ENCODE measurements at regions not wholly inside any gene's neighbourhood (a gene's known extent, or its start where the extent isn't known, plus 50 kb on each side); places are given as distances from the start of the nearest gene placed in this dataset.

- DNase-seq (ENCODE audit: low read depth in 1 of 2, low spot score in 2 of 2) (no peak), FAIRE-seq (no peak)
- Histone ChIP-seq H2BK20ac (ENCODE audit: low read length) (no peak overlapping the region), H3K23me2 (ENCODE audit: low read depth, low read length) (no peaks in the 10 kb centered on the region; the same call in 1 of the 2 replicates), H3K18ac (ENCODE audit: extremely low read depth, low read length) (no peak overlapping the region), H3K23ac (ENCODE audit: insufficient read length) (no peak overlapping the region), H3K4me3 (ENCODE audit: extremely low read depth in 1 of 4, insufficient read depth in 2 of 4, low read depth in 3 of 4, low read length in 4 of 4) (no peak overlapping the region), H2BK5ac (ENCODE audit: low read depth, low read length) (no peak overlapping the region), H4K5ac (ENCODE audit: insufficient read length, low read depth, low read length) (no peak overlapping the region), H3K4me1 (replicated peaks in 1 of 4; ENCODE audit: control insufficient read depth in 3 of 4, insufficient read depth in 4 of 4, low read length in 3 of 4) (peaks cover 4 to 9% (median 7%) of the 10 kb centered on the region in 4 experiments), H3K4ac (replicated peaks; ENCODE audit: insufficient read length, low read depth, low read length) (no peak overlapping the region), H3K9ac (replicated peaks in 1 of 4; ENCODE audit: extremely low read depth in 1 of 4, low read depth in 3 of 4, low read length in 3 of 4) (no peak overlapping the region), H3K36me3 (ENCODE audit: control insufficient read depth in 2 of 4, insufficient read depth in 4 of 4, low read length in 3 of 4) (no peaks in the 10 kb centered on the region), H4K8ac (ENCODE audit: extremely low read depth, insufficient read depth, low read length) (no peak overlapping the region), H2AFZ (ENCODE audit: low read length) (no peak overlapping the region), H3K14ac (ENCODE audit: insufficient read length) (no peak overlapping the region), H2BK15ac (ENCODE audit: low read length) (no peak overlapping the region), H3K27ac (ENCODE audit: low read depth, low read length) (no peak overlapping the region), H3K79me1 (ENCODE audit: low read depth, low read length) (no peaks in the 10 kb centered on the region), H4K20me1 (replicated peaks in 1 of 2; ENCODE audit: control insufficient read depth in 1 of 2, insufficient read depth in 2 of 2, low read length in 2 of 2) (no peaks in the 10 kb centered on the region), H2BK120ac (replicated peaks; ENCODE audit: low read depth, low read length) (no peak overlapping the region), H3K27me3 (replicated peaks in 1 of 4; ENCODE audit: control insufficient read depth in 3 of 4, extremely low read depth in 1 of 4, insufficient read depth in 3 of 4, low read length in 3 of 4) (no peaks in the 10 kb centered on the region), H4K91ac (replicated peaks; ENCODE audit: insufficient read length, low read length) (no peak overlapping the region), H3K9me3 (ENCODE audit: insufficient read depth in 2 of 2, low read depth in 1 of 2, low read length in 1 of 2) (no peaks in the 10 kb centered on the region), H3K56ac (replicated peaks; ENCODE audit: insufficient read length, low read depth, low read length) (no peak overlapping the region), H3K79me2 (ENCODE audit: control insufficient read depth in 1 of 2, insufficient read depth in 2 of 2, low read length in 2 of 2) (no peaks in the 10 kb centered on the region), H2BK12ac (ENCODE audit: low read depth, low read length) (0 out of 2 replicates have a peak overlapping the region, but pooled peaks have one; percentile 41), H3K4me2 (ENCODE audit: insufficient read depth in 1 of 2, low read depth in 2 of 2, low read length in 2 of 2) (no peak overlapping the region), H2AK5ac (ENCODE audit: low read depth, low read length) (no peak overlapping the region)
- TF ChIP-seq POLR2A (IDR thresholded peaks at IDR 0.05; ENCODE audit: control extremely low read depth in 1 of 2, low read depth in 2 of 2, low read length in 2 of 2) (no peak), E2F6 (IDR thresholded peaks at IDR 0.05) (no peak), KDM4A (IDR thresholded peaks at IDR 0.05; ENCODE audit: low read depth, low read length, severe bottlenecking) (no peak), PHF8 (conservative IDR thresholded peaks at IDR 0.05; ENCODE audit: low read depth, low read length) (no peak), CHD1 (IDR thresholded peaks at IDR 0.05; ENCODE audit: low read depth, low read length) (no peak)
- CTCF ChIA-PET (ENCODE audit: partially characterized antibody) = no interaction called here
- WGBS, 2 experiments (ENCODE audit: extremely low coverage in 1 of 2, insufficient coverage in 1 of 2, insufficient read length in 1 of 2, insufficient replicate concordance in 2 of 2, low coverage in 1 of 2, low lambda C conversion rate in 2 of 2, missing lambda C conversion rate in 1 of 2) = 90% methylated on average over 8 of the region's 8 CpGs; no CpG with 5 or more reads in 1 of the 2 experiments
- POLR2A ChIA-PET (ENCODE audit: partially characterized antibody) = interaction anchor here (1.0 kb wide), 1 partner anchor 9 kb away, joined by 4 read pairs; no protein-coding TSS in a partner anchor
Measured at GRCh38 chr1:243926299-243926698, 76.3 kb upstream of the AKT3 start.

Data from H1 (cell line).